Liver (tissue), 8 donors: ENCODE measurements at regions not wholly inside any gene's neighbourhood (a gene's known extent, or its start where the extent isn't known, plus 50 kb on each side); places are given as distances from the start of the nearest gene placed in this dataset.

Experiments used
- DNase-seq: peaks from one replicate; pipeline ENCODE4 v3.0.0-alpha.2; 2017; ENCODE audit warnings: low spot score
- H3K27ac ChIP-seq, 2 donors: one replicate each; pipeline ENCODE4 v1.7.0; 2013; ENCODE audit warnings: inconsistent platforms in 2 of 2, low read length in 2 of 2, control low read depth in 1 of 2, low read depth in 1 of 2, mild to moderate bottlenecking in 1 of 2
- H3K27me3 ChIP-seq, 4 donors: one replicate each; pipeline versions ENCODE4 v1.6.1 to v1.7.0; 2013; ENCODE audit warnings: low read length in 3 of 4, inconsistent platforms in 1 of 4, mild to moderate bottlenecking in 1 of 4, moderate library complexity in 1 of 4; ENCODE audit not compliant: control insufficient read depth in 4 of 4, insufficient read depth in 4 of 4
- H3K36me3 ChIP-seq, 4 donors: one replicate each; pipeline versions ENCODE4 v1.6.1 to v1.7.0; 2013; ENCODE audit warnings: low read length in 3 of 4, mild to moderate bottlenecking in 3 of 4, low read depth in 1 of 4, moderate library complexity in 1 of 4; ENCODE audit not compliant: control insufficient read depth in 4 of 4, insufficient read depth in 3 of 4
- H3K4me1 ChIP-seq, 4 donors: one replicate each; pipeline versions ENCODE4 v1.6.1 to v1.7.0; 2013; ENCODE audit warnings: low read length in 3 of 4, mild to moderate bottlenecking in 3 of 4, moderate library complexity in 1 of 4; ENCODE audit not compliant: control insufficient read depth in 4 of 4, insufficient read depth in 4 of 4
- H3K4me3 ChIP-seq, 3 donors: one replicate each; pipeline versions ENCODE4 v1.6.1 to v1.7.0; 2013; ENCODE audit warnings: low read length in 3 of 3, control low read depth in 1 of 3, low read depth in 1 of 3, mild to moderate bottlenecking in 1 of 3
- H3K9ac ChIP-seq, 2 donors: one replicate each; pipeline ENCODE4 v1.7.0; 2013; ENCODE audit warnings: low read length in 2 of 2, mild to moderate bottlenecking in 2 of 2, moderate library complexity in 2 of 2, control low read depth in 1 of 2, low read depth in 1 of 2
- H3K9me3 ChIP-seq, 4 donors: one replicate each; pipeline versions ENCODE4 v1.6.1 to v1.7.0; 2013; ENCODE audit warnings: low read length in 3 of 4; ENCODE audit not compliant: control insufficient read depth in 4 of 4
- CTCF ChIP-seq: fragments of 150-350 bp; IDR thresholded peaks from 2 replicates; pipeline ENCODE4 v1.5.1; 2017; ENCODE audit warnings: improper control_type of control experiment, low read depth, low read length; ENCODE audit not compliant: missing input control
- EGR1 ChIP-seq, 2 donors: IDR thresholded peaks; 2 replicates each; pipeline ENCODE4 v1.6.1; 2016 to 2018; ENCODE audit warnings: antibody characterized with exemption in 2 of 2, low read depth in 2 of 2
- FOXA1 ChIP-seq: IDR thresholded peaks from 2 replicates; pipeline ENCODE4 v1.6.1; 2016; ENCODE audit warnings: antibody characterized with exemption
- FOXA2 ChIP-seq: IDR thresholded peaks from 2 replicates; pipeline ENCODE4 v1.6.1; 2016; ENCODE audit warnings: antibody characterized with exemption
- HNF4A ChIP-seq, 2 donors: conservative IDR thresholded peaks; 2 replicates each; pipeline ENCODE4 v1.6.1; 2016; ENCODE audit warnings: antibody characterized with exemption in 2 of 2, mild to moderate bottlenecking in 2 of 2
- HNF4G ChIP-seq: IDR thresholded peaks from 2 replicates; pipeline ENCODE4 v1.6.1; 2016; ENCODE audit warnings: antibody characterized with exemption
- JUND ChIP-seq, 2 donors: IDR thresholded peaks; 2 replicates each; pipeline ENCODE4 v1.6.1; 2016; ENCODE audit warnings: antibody characterized with exemption in 2 of 2
- MAX ChIP-seq: IDR thresholded peaks from 2 replicates; pipeline ENCODE4 v1.6.1; 2016; ENCODE audit warnings: antibody characterized with exemption
- NR2F2 ChIP-seq: IDR thresholded peaks from 2 replicates; pipeline ENCODE4 v1.6.1; 2016; ENCODE audit warnings: antibody characterized with exemption
- RAD21 ChIP-seq, 2 donors: IDR thresholded peaks; 2 replicates each; pipeline ENCODE4 v1.6.1; 2016; ENCODE audit warnings: antibody characterized with exemption in 2 of 2, mild to moderate bottlenecking in 2 of 2
- REST ChIP-seq: IDR thresholded peaks from 2 replicates; pipeline ENCODE4 v1.6.1; 2016; ENCODE audit warnings: antibody characterized with exemption, mild to moderate bottlenecking
- RXRA ChIP-seq, 2 donors: IDR thresholded peaks; 2 replicates each; pipeline ENCODE4 v1.6.1; 2017 to 2018; ENCODE audit warnings: antibody characterized with exemption in 2 of 2, mild to moderate bottlenecking in 1 of 2
- SP1 ChIP-seq: IDR thresholded peaks from 2 replicates; pipeline ENCODE4 v1.6.1; 2018; ENCODE audit warnings: antibody characterized with exemption, mild to moderate bottlenecking
- TAF1 ChIP-seq: conservative IDR thresholded peaks from 2 replicates; pipeline ENCODE4 v1.6.1; 2016; ENCODE audit warnings: antibody characterized with exemption, mild to moderate bottlenecking
- YY1 ChIP-seq: IDR thresholded peaks from 2 replicates; pipeline ENCODE4 v1.6.1; 2016; ENCODE audit warnings: antibody characterized with exemption, mild to moderate bottlenecking
- ZBTB33 ChIP-seq: IDR thresholded peaks from 2 replicates; pipeline ENCODE4 v1.6.1; 2016; ENCODE audit warnings: antibody characterized with exemption
- WGBS: extraction: QIAGEN DNeasy Blood & Tissue Kit; methylation state at CpG from one replicate; pipeline ENCODE4 v1.1.7; 2013; 5-methylcytosine and 5-hydroxymethylcytosine counted together
- donor health status: healthy.
- donor health status: healthy.
- donor health status: healthy.
- donor health status: healthy.
- donor health status: healthy.

DNA sequence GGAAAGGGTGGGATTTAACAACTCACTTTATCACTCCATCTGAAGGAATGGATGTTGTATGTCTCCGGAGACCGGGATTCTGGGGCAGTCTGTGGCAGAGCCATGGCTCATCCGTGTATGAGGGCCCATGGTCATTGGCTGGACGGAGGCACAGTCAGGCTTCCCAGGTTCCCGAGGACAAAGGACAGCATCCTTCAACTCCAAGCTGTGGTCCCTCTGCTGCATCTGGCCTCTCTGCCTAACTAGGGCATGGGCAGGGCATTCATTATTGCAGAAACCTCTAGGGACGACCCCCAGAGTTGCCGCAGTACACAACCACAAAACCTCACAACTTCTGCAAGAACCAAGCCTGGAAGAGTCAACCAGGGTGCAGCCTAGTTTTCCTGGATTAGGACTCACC lies 525.2 kb downstream of the GLRX3 start:
- Histone ChIP-seq H3K9me3 (no peaks in the 10 kb centered on the region), H3K4me3 (no peak overlapping the region), H3K4me1 (no peaks in the 10 kb centered on the region), H3K27me3 (peaks cover 0 to 2% (median 0%) of the 10 kb centered on the region in 4 donors), H3K36me3 (no peaks in the 10 kb centered on the region), H3K27ac (no peak overlapping the region), H3K9ac (no peak overlapping the region)
- DNase-seq = no peak
- TF ChIP-seq FOXA2 (no peak), ZBTB33 (no peak), JUND (IDR thresholded peaks at IDR 0.05) (no peak), REST (no peak), NR2F2 (no peak), TAF1 (no peak), YY1 (no peak), RXRA (IDR thresholded peaks at IDR 0.05) (no peak), FOXA1 (no peak), HNF4G (no peak), CTCF (no peak)
- 83% methylated on average over 7 of the region's 7 CpGs for WGBS

DNA sequence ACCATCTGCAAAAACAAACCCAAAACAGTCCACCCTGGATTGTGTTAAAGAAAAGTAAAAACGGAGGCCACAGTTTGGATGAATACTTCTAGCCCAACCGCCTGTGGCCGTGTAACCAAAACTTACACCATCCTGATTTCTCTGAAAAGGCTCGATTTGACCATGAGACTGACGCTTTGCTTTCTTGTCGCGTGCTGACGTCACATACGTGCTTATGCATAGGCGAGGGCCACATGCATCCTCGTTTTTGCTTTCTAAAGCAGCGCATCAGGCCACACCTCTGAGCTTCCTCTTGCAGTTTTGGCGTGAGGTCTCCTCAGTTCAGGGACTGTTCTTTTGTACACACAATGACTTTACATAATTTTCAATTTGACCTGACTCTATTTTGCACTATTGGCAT lies 526.6 kb downstream of the GLRX3 start:
- Histone ChIP-seq H3K4me3 (no peak overlapping the region), H3K9me3 (no peaks in the 10 kb centered on the region), H3K27ac (no peak overlapping the region), H3K4me1 (no peaks in the 10 kb centered on the region), H3K36me3 (no peaks in the 10 kb centered on the region), H3K9ac (no peak overlapping the region), H3K27me3 (peaks cover 0 to 2% (median 0%) of the 10 kb centered on the region in 4 donors)
- 86% methylated on average over 13 of the region's 13 CpGs for WGBS
- no peak for DNase-seq
- TF ChIP-seq RAD21 (IDR thresholded peaks at IDR 0.05) (no peak), FOXA2 (no peak), REST (no peak), SP1 (no peak), MAX (no peak), ZBTB33 (no peak), NR2F2 (no peak), HNF4G (no peak), EGR1 (IDR thresholded peaks at IDR 0.05; ENCODE audit: low read depth in 2 of 2) (no peak), CTCF (no peak), YY1 (no peak), JUND (IDR thresholded peaks at IDR 0.05) (no peak), TAF1 (no peak), HNF4A (conservative IDR thresholded peaks at IDR 0.05) (no peak), RXRA (IDR thresholded peaks at IDR 0.05) (no peak), FOXA1 (no peak)
